ENCODE measurements at regions not wholly inside any gene's neighbourhood (a gene's known extent, or its start where the extent isn't known, plus 50 kb on each side); places are given as distances from the start of the nearest gene placed in this dataset.

GRCh38 chr16:60100371-60100770, 1366.3 kb upstream of the GOT2 start:
- TF ChIP-seq EZH2 (IDR thresholded peaks at IDR 0.05; ENCODE audit: insufficient read depth, poor library complexity, severe bottlenecking) = no peak
- TF ChIP-seq EZH2phosphoT487 (IDR thresholded peaks at IDR 0.05; ENCODE audit: insufficient read depth, low read depth) = no peak
